ENCODE measurements at regions not wholly inside any gene's neighbourhood (a gene's known extent, or its start where the extent isn't known, plus 50 kb on each side); places are given as distances from the start of the nearest gene placed in this dataset.

DNA sequence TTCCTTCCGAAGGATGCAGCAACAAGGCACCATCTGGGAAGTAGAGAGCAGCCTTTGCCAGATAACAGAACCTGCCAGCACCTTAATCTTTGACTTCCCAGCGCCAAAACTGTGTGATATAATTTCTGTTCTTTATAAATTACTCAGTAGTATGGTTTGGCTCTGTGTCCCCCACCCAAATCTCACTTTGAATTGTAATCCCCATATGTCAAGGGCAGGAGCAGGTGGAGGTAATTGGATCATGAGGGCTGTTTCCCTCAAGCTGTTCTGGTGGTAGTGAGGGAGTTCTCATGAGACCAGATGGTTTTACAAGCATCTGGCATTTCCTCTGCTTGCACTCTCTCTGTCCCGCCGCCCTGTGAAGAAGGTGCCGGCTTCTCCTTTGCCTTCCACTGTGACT lies 899.9 kb downstream of the TRIB2 start (continued):
- TF ChIP-seq, protein P1, sequence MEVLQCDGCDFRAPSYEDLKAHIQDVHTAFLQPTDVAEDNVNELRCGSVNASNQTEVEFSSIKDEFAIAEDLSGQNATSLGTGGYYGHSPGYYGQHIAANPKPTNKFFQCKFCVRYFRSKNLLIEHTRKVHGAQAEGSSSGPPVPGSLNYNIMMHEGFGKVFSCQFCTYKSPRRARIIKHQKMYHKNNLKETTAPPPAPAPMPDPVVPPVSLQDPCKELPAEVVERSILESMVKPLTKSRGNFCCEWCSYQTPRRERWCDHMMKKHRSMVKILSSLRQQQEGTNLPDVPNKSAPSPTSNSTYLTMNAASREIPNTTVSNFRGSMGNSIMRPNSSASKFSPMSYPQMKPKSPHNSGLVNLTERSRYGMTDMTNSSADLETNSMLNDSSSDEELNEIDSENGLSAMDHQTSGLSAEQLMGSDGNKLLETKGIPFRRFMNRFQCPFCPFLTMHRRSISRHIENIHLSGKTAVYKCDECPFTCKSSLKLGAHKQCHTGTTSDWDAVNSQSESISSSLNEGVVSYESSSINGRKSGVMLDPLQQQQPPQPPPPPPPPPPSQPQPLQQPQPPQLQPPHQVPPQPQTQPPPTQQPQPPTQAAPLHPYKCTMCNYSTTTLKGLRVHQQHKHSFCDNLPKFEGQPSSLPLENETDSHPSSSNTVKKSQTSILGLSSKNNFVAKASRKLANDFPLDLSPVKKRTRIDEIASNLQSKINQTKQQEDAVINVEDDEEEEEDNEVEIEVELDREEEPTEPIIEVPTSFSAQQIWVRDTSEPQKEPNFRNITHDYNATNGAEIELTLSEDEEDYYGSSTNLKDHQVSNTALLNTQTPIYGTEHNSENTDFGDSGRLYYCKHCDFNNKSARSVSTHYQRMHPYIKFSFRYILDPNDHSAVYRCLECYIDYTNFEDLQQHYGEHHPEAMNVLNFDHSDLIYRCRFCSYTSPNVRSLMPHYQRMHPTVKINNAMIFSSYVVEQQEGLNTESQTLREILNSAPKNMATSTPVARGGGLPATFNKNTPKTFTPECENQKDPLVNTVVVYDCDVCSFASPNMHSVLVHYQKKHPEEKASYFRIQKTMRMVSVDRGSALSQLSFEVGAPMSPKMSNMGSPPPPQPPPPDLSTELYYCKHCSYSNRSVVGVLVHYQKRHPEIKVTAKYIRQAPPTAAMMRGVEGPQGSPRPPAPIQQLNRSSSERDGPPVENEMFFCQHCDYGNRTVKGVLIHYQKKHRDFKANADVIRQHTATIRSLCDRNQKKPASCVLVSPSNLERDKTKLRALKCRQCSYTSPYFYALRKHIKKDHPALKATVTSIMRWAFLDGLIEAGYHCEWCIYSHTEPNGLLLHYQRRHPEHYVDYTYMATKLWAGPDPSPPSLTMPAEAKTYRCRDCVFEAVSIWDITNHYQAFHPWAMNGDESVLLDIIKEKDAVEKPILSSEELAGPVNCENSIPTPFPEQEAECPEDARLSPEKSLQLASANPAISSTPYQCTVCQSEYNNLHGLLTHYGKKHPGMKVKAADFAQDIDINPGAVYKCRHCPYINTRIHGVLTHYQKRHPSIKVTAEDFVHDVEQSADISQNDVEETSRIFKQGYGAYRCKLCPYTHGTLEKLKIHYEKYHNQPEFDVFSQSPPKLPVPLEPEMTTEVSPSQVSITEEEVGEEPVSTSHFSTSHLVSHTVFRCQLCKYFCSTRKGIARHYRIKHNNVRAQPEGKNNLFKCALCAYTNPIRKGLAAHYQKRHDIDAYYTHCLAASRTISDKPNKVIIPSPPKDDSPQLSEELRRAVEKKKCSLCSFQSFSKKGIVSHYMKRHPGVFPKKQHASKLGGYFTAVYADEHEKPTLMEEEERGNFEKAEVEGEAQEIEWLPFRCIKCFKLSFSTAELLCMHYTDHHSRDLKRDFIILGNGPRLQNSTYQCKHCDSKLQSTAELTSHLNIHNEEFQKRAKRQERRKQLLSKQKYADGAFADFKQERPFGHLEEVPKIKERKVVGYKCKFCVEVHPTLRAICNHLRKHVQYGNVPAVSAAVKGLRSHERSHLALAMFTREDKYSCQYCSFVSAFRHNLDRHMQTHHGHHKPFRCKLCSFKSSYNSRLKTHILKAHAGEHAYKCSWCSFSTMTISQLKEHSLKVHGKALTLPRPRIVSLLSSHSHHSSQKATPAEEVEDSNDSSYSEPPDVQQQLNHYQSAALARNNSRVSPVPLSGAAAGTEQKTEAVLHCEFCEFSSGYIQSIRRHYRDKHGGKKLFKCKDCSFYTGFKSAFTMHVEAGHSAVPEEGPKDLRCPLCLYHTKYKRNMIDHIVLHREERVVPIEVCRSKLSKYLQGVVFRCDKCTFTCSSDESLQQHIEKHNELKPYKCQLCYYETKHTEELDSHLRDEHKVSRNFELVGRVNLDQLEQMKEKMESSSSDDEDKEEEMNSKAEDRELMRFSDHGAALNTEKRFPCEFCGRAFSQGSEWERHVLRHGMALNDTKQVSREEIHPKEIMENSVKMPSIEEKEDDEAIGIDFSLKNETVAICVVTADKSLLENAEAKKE (CRISPR knock-in tag; IDR thresholded peaks at IDR 0.05) = no peak
- no peak for TF ChIP-seq EZH2phosphoT487 (IDR thresholded peaks at IDR 0.05; ENCODE audit: unreplicated experiment)
- TF ChIP-seq POLR2AphosphoS5 (IDR thresholded peaks at IDR 0.05; ENCODE audit: low read depth) = no peak

DNA sequence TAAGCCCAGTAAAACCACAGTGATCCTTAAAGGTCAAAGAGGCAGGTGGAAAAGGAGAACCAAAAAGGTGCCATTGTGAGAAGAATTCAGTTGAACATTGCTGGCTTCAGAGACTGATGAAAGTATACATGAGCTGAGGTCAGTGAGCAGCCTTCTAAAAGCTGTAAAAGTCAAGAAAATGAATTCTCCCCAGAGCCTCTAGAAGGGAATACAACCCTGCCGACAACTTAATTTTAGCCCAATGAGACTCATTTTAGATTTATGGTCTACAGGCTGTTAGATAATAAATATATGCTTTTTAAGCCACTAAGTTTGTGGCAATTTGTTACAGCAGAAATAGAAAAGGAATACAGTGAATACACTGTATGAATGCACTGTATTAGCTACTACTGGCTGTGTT lies 911.4 kb downstream of the TRIB2 start:
- DNase-seq (ENCODE audit: low spot score) (no peak), ATAC-seq (no peak)
- no peaks in the 10 kb centered on the region for H3K36me3 ChIP-seq (ENCODE audit: insufficient read depth)
- no peaks in the 10 kb centered on the region for H3K27me3 ChIP-seq (ENCODE audit: insufficient read depth)
- no peaks in the 10 kb centered on the region for H4K20me1 ChIP-seq (replicated peaks; ENCODE audit: insufficient read depth)
- H3K27me3 Mint-ChIP-seq (ENCODE audit: insufficient read depth, low read depth, poor library complexity) = no peaks in the 10 kb centered on the region
- no peaks in the 10 kb centered on the region for H3K4me1 ChIP-seq (ENCODE audit: insufficient read depth)
- no peaks in the 10 kb centered on the region for H3K9me2 ChIP-seq (ENCODE audit: insufficient read depth)
- H3K27ac Mint-ChIP-seq = no peak overlapping the region
- no peaks in the 10 kb centered on the region for H3F3A ChIP-seq (replicated peaks; ENCODE audit: low read depth)
- no peak overlapping the region for H3K27ac ChIP-seq (ENCODE audit: low read depth)
- H3K4me3 Mint-ChIP-seq = no peak overlapping the region
- no peak overlapping the region for H3K4me2 ChIP-seq
- H3K9me3 Mint-ChIP-seq = no peaks in the 10 kb centered on the region
- TF ChIP-seq EZH2phosphoT487 (IDR thresholded peaks at IDR 0.05; ENCODE audit: unreplicated experiment) (no peak), CREB1 (CRISPR knock-in tag; IDR thresholded peaks at IDR 0.05; ENCODE audit: low read depth) (no peak)
- TF ChIP-seq, protein P2, sequence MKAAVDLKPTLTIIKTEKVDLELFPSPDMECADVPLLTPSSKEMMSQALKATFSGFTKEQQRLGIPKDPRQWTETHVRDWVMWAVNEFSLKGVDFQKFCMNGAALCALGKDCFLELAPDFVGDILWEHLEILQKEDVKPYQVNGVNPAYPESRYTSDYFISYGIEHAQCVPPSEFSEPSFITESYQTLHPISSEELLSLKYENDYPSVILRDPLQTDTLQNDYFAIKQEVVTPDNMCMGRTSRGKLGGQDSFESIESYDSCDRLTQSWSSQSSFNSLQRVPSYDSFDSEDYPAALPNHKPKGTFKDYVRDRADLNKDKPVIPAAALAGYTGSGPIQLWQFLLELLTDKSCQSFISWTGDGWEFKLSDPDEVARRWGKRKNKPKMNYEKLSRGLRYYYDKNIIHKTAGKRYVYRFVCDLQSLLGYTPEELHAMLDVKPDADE (IDR thresholded peaks at IDR 0.05) = no peak
- no peak overlapping the region for H3K4me3 ChIP-seq
- no peaks in the 10 kb centered on the region for H3K79me2 ChIP-seq (replicated peaks; ENCODE audit: insufficient read depth)
- no peak overlapping the region for H2AFZ ChIP-seq
- H3K36me3 Mint-ChIP-seq (ENCODE audit: low read depth) = no peaks in the 10 kb centered on the region
- H3K4me1 Mint-ChIP-seq = 0 out of 3 replicates have a peak, but pooled peaks cover 2% of the 10 kb centered on the region
